PC-3 (cell line): ENCODE measurements at regions not wholly inside any gene's neighbourhood (a gene's known extent, or its start where the extent isn't known, plus 50 kb on each side); places are given as distances from the start of the nearest gene placed in this dataset.

Experiments used
- ATAC-seq: fragments of 200-7000 bp; cut with Tn5 transposase; 2 replicates; pipeline ENCODE4 v1.9.1; 2020; ENCODE audit warnings: mild to moderate bottlenecking, moderate library complexity
- BruUV-seq: library from RNA; stranded (reverse); fragments of 400-500 nt; replicated peaks from 2 replicates; lab custom pipeline; 2021; lab: Mats Ljungman, UMichigan
- CTCF ChIA-PET: fragments of 300-600 bp; sonication (Branson Sonifier 250); formaldehyde crosslinking; loops from one replicate; lab custom pipeline; 2022; ENCODE audit warnings: antibody characterized with exemption; lab: Charles Lee
- POLR2A ChIA-PET: fragments of 300-600 bp; sonication (Branson Sonifier 250); formaldehyde crosslinking; loops from one replicate; lab custom pipeline; 2022; ENCODE audit warnings: antibody characterized with exemption; ENCODE audit not compliant: unreplicated experiment; lab: Charles Lee
- DNase-seq: peaks from one replicate; pipeline ENCODE4 v3.0.0-alpha.2; 2015
- H2AFZ ChIP-seq: fragments of 300-600 bp; sonication (generic); 2 replicates; pipeline ENCODE4 v1.6.0; 2016; ENCODE audit warnings: antibody characterized with exemption, low read length
- H3F3A ChIP-seq: fragments of 300-600 bp; sonication (generic); one replicate; pipeline ENCODE4 v1.6.0; 2017; ENCODE audit warnings: antibody characterized with exemption, low read length, control low read depth, mild to moderate bottlenecking; ENCODE audit not compliant: unreplicated experiment
- H3K27ac ChIP-seq: fragments of 300-600 bp; sonication (generic); 2 replicates; pipeline ENCODE4 v1.5.1; 2016; ENCODE audit warnings: mild to moderate bottlenecking, low read length
- H3K27me3 ChIP-seq: fragments of 300-600 bp; sonication (generic); 2 replicates; pipeline ENCODE4 v1.6.1; 2016; ENCODE audit warnings: low read length, mixed read lengths
- H3K36me3 ChIP-seq: fragments of 300-600 bp; sonication (generic); 2 replicates; pipeline ENCODE4 v1.6.1; 2016; ENCODE audit warnings: low read depth, mixed run types, low read length, mixed read lengths
- H3K4me1 ChIP-seq: fragments of 300-600 bp; sonication (generic); 2 replicates; pipeline ENCODE4 v1.5.1; 2016; ENCODE audit warnings: low read length; ENCODE audit not compliant: insufficient read depth
- H3K4me2 ChIP-seq: fragments of 300-600 bp; sonication (generic); 2 replicates; pipeline ENCODE4 v1.6.0; 2016; ENCODE audit warnings: low read length
- H3K4me3 ChIP-seq: fragments of 300-600 bp; sonication (generic); 2 replicates; pipeline ENCODE4 v1.5.1; 2016; ENCODE audit warnings: mild to moderate bottlenecking, low read length, mixed read lengths
- H3K79me2 ChIP-seq: fragments of 300-600 bp; sonication (generic); 2 replicates; pipeline ENCODE4 v1.6.1; 2017; ENCODE audit warnings: low read length, mixed read lengths
- H3K9ac ChIP-seq: fragments of 300-600 bp; sonication (generic); 2 replicates; pipeline ENCODE4 v1.6.0; 2016; ENCODE audit warnings: mild to moderate bottlenecking, low read length
- H3K9me2 ChIP-seq: fragments of 300-600 bp; sonication (generic); replicated peaks from 2 replicates; pipeline ENCODE4 v1.6.1; 2016; ENCODE audit warnings: mixed run types, low read length, mixed read lengths
- H3K9me3 ChIP-seq: fragments of 300-600 bp; sonication (generic); 2 replicates; pipeline ENCODE4 v1.6.1; 2016; ENCODE audit warnings: low read length, mixed read lengths
- H4K20me1 ChIP-seq: fragments of 300-600 bp; sonication (generic); 2 replicates; pipeline ENCODE4 v1.6.1; 2016; ENCODE audit warnings: low read length, mixed read lengths
- EZH2 ChIP-seq: fragments of 300-600 bp; sonication (generic); IDR thresholded peaks from one replicate; pipeline ENCODE4 v1.6.1; 2017; ENCODE audit warnings: antibody characterized with exemption, mild to moderate bottlenecking, low read length; ENCODE audit not compliant: unreplicated experiment
- EZH2phosphoT487 ChIP-seq: fragments of 300-600 bp; sonication (generic); IDR thresholded peaks from 2 replicates; pipeline ENCODE4 v1.6.1; 2018; ENCODE audit warnings: mild to moderate bottlenecking, antibody characterized with exemption, low read length, borderline replicate concordance
- intact Hi-C: fragments of 100-400 bp; cut with micrococcal nuclease; formaldehyde crosslinking; loops from 2 replicates; pipeline ENCODE4 v1.9.0; 2023
- TF ChIP-seq, protein P1 (sequence below): fragments of 300-600 bp; sonication (generic); conservative IDR thresholded peaks from 2 replicates; pipeline ENCODE4 v1.5.1; 2017; ENCODE audit warnings: antibody characterized with exemption, low read depth, mild to moderate bottlenecking, low read length

DNA sequence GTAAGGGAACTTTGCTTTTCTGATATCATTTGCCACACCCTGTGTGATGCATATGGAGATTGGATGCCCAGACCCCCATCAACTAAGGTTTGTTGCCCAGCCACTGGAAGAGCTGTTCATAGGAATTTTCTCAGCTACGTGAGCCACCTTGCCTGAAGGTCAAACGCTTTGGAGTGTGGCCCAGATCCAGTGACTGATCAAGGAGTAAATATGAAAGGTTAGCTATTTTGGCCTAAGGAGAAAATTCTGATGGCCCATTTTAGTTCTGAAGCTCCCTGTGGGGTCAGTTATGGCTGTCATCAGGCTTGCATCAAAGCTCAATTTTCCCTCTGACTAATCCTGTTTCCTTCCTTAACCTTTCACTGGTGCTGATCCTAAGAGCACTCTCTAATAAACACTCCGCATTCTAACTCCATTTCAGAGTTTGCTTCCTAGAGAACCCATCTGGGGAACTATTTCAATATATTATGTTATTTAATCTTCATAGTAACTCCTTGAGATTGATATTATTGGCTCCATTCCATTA lies 407.7 kb downstream of the SPRY1 start:
- no peak for ATAC-seq
- POLR2A ChIA-PET = no interaction called here
- no peak overlapping the region for H3K9ac ChIP-seq

DNA sequence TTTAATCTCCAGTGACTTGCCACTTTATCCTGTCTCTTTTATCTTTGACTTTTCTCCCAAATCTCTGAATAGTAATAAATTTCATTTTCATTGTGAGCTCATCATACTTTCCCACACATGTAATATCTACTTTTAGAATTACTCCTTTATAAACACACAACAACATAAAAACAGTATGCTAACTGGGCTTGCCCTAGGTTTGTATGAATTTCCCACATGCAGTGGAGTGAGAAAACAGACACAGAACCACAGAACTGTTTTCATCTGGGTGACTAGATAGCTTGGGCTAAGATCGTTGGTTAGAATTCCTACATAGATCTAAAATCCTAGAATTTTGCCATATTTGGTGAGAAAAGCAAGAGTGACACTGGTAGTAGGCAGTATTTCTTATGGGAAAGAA lies 409.5 kb downstream of the SPRY1 start:
- ChIA-PET POLR2A (interaction anchor here (0.6 kb wide), 1 partner anchor 1042 kb away, joined by 3 read pairs; no protein-coding TSS in a partner anchor), CTCF (interaction anchor here (0.7 kb wide), 1 partner anchor 30 kb away, joined by 3 read pairs; no protein-coding TSS in a partner anchor)
- H4K20me1 ChIP-seq = no peaks in the 10 kb centered on the region
- H3F3A ChIP-seq = no peaks in the 10 kb centered on the region
- H3K9me2 ChIP-seq = no peaks in the 10 kb centered on the region
- H3K4me1 ChIP-seq = no peaks in the 10 kb centered on the region; the same call in 1 of the 2 replicates
- ATAC-seq (no peak), DNase-seq (no peak)
- TF ChIP-seq EZH2 = no peak
- TF ChIP-seq, protein P1, sequence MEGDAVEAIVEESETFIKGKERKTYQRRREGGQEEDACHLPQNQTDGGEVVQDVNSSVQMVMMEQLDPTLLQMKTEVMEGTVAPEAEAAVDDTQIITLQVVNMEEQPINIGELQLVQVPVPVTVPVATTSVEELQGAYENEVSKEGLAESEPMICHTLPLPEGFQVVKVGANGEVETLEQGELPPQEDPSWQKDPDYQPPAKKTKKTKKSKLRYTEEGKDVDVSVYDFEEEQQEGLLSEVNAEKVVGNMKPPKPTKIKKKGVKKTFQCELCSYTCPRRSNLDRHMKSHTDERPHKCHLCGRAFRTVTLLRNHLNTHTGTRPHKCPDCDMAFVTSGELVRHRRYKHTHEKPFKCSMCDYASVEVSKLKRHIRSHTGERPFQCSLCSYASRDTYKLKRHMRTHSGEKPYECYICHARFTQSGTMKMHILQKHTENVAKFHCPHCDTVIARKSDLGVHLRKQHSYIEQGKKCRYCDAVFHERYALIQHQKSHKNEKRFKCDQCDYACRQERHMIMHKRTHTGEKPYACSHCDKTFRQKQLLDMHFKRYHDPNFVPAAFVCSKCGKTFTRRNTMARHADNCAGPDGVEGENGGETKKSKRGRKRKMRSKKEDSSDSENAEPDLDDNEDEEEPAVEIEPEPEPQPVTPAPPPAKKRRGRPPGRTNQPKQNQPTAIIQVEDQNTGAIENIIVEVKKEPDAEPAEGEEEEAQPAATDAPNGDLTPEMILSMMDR = no peak
- BruUV-seq = no TSS peak
- H2AFZ ChIP-seq = no peak overlapping the region
- no peaks in the 10 kb centered on the region for H3K79me2 ChIP-seq
- H3K27ac ChIP-seq = no peak overlapping the region
- H3K4me3 ChIP-seq = no peak overlapping the region
- H3K27me3 ChIP-seq = no peaks in the 10 kb centered on the region
- H3K36me3 ChIP-seq = no peaks in the 10 kb centered on the region
- intact Hi-C loops = no loop called here
- H3K4me2 ChIP-seq = no peak overlapping the region
- no peaks in the 10 kb centered on the region for H3K9me3 ChIP-seq
- no peak overlapping the region for H3K9ac ChIP-seq

More for the DNA sequence above, 407.7 kb downstream of the SPRY1 start:
- no peaks in the 10 kb centered on the region for H4K20me1 ChIP-seq
- no peaks in the 10 kb centered on the region for H3K79me2 ChIP-seq
- no peaks in the 10 kb centered on the region for H3F3A ChIP-seq
- H3K4me1 ChIP-seq = no peaks in the 10 kb centered on the region
- CTCF ChIA-PET = no interaction called here
- H3K4me2 ChIP-seq = no peak overlapping the region
- no peak for DNase-seq
- no peaks in the 10 kb centered on the region for H3K36me3 ChIP-seq
- H3K9me3 ChIP-seq = no peaks in the 10 kb centered on the region
- intact Hi-C loops = no loop called here
- H3K9me2 ChIP-seq = no peaks in the 10 kb centered on the region
- TF ChIP-seq, protein P1 = no peak
- no peak for TF ChIP-seq EZH2phosphoT487
- TF ChIP-seq EZH2 = no peak
- no peak overlapping the region for H3K4me3 ChIP-seq
- no TSS peak for BruUV-seq
- H2AFZ ChIP-seq = no peak overlapping the region
- H3K27me3 ChIP-seq = no peaks in the 10 kb centered on the region
- H3K27ac ChIP-seq = no peak overlapping the region

DNA sequence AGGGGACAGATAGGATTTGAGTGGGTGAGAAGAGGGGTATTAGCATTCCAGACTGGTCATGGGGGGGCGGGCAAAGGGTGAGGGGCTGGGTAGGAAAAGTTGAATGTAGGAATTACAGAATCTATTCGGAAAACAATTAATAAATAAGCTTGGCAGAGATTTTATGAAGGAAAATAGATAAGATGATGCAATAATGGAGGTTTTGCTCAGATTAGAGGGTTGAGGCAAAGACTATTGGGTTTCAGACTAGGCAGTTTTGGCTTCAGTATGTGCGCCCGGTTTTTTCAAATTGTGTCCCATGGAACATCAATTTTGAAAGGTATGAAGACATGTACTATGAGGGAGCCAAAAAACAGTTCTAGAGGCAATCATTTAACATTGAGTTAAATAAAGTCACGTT lies 410.6 kb downstream of the SPRY1 start:
- H3F3A ChIP-seq = no peaks in the 10 kb centered on the region
- H3K27me3 ChIP-seq = no peaks in the 10 kb centered on the region
- no peaks in the 10 kb centered on the region for H3K9me2 ChIP-seq
- no peaks in the 10 kb centered on the region for H4K20me1 ChIP-seq
- no peak overlapping the region for H3K4me3 ChIP-seq
- BruUV-seq = no TSS peak
- POLR2A ChIA-PET = no interaction called here
- CTCF ChIA-PET = no interaction called here
- no peak overlapping the region for H3K9ac ChIP-seq
- no peaks in the 10 kb centered on the region for H3K79me2 ChIP-seq
- DNase-seq (no peak), ATAC-seq (no peak)
- TF ChIP-seq, protein P1 = no peak
- no peak for TF ChIP-seq EZH2phosphoT487
- TF ChIP-seq EZH2 = no peak
- no peaks in the 10 kb centered on the region for H3K9me3 ChIP-seq
- no peak overlapping the region for H3K27ac ChIP-seq
- H3K36me3 ChIP-seq = no peaks in the 10 kb centered on the region
- H3K4me2 ChIP-seq = no peak overlapping the region
- intact Hi-C loops = no loop called here
- H3K4me1 ChIP-seq = no peaks in the 10 kb centered on the region; the same call in 1 of the 2 replicates
- H2AFZ ChIP-seq = no peak overlapping the region
